ENCODE measurements at regions not wholly inside any gene's neighbourhood (a gene's known extent, or its start where the extent isn't known, plus 50 kb on each side); places are given as distances from the start of the nearest gene placed in this dataset.
"Not testable (repeated sequence)": the region's sequence is repeated elsewhere in the genome, so short reads cannot be mapped to it uniquely, and the experiment has no call there.

GRCh38 chr14:105968291-105968690, 441.9 kb downstream of the TMEM121 start:
- no peaks in the 10 kb centered on the region for H3K9me3 ChIP-seq
- TF ChIP-seq, protein P1, sequence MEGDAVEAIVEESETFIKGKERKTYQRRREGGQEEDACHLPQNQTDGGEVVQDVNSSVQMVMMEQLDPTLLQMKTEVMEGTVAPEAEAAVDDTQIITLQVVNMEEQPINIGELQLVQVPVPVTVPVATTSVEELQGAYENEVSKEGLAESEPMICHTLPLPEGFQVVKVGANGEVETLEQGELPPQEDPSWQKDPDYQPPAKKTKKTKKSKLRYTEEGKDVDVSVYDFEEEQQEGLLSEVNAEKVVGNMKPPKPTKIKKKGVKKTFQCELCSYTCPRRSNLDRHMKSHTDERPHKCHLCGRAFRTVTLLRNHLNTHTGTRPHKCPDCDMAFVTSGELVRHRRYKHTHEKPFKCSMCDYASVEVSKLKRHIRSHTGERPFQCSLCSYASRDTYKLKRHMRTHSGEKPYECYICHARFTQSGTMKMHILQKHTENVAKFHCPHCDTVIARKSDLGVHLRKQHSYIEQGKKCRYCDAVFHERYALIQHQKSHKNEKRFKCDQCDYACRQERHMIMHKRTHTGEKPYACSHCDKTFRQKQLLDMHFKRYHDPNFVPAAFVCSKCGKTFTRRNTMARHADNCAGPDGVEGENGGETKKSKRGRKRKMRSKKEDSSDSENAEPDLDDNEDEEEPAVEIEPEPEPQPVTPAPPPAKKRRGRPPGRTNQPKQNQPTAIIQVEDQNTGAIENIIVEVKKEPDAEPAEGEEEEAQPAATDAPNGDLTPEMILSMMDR (IDR thresholded peaks at IDR 0.05), result no peak
- intact Hi-C loops (cut with DNase I), result no loop called here
- H3K27ac ChIP-seq, result no peak overlapping the region
- DNase-seq, result no peak
- ATAC-seq, result no peak
- H3K27me3 ChIP-seq (ENCODE audit: insufficient read depth in 3 of 3, low read length in 2 of 3), result peaks cover 0 to 2% (median 0%) of the 10 kb centered on the region in 3 donors
- 60 to 79% (median 70%) methylated on average over 11 of the region's 11 CpGs for WGBS, 3 donors
- H3K4me3 ChIP-seq, result no peak overlapping the region
- H3K36me3 ChIP-seq (ENCODE audit: insufficient read depth in 1 of 2, low read depth in 1 of 2), result no peaks in the 10 kb centered on the region
- no peaks in the 10 kb centered on the region for H3K4me1 ChIP-seq

- WGBS, 3 donors, result 57 to 68% (median 59%) methylated on average over 6 of the region's 6 CpGs
- H3K27ac ChIP-seq; H3K4me1 ChIP-seq; H3K36me3 ChIP-seq (ENCODE audit: insufficient read depth in 1 of 2, low read depth in 1 of 2); intact Hi-C loops (cut with DNase I); ATAC-seq; H3K9me3 ChIP-seq; H3K27me3 ChIP-seq (ENCODE audit: insufficient read depth in 3 of 3, low read length in 2 of 3); H3K4me3 ChIP-seq; DNase-seq: not testable (repeated sequence)
Observed at GRCh38 chr14:105969026-105969425, 442.6 kb downstream of the TMEM121 start.

- ATAC-seq; H3K36me3 ChIP-seq (ENCODE audit: insufficient read depth in 1 of 2, low read depth in 1 of 2); H3K27me3 ChIP-seq (ENCODE audit: insufficient read depth in 3 of 3, low read length in 2 of 3); H3K9me3 ChIP-seq; H3K4me3 ChIP-seq; DNase-seq; H3K4me1 ChIP-seq; H3K27ac ChIP-seq; intact Hi-C loops (cut with DNase I): not testable (repeated sequence)
- 84 to 86% (median 85%) methylated on average over 8 of the region's 8 CpGs for WGBS, 3 donors
Observed at GRCh38 chr14:105970821-105971220, 444.4 kb downstream of the TMEM121 start.

- H3K27ac ChIP-seq, result no peak overlapping the region
- H3K36me3 ChIP-seq (ENCODE audit: insufficient read depth in 1 of 2, low read depth in 1 of 2), result no peaks in the 10 kb centered on the region
- no peak overlapping the region for H3K4me3 ChIP-seq
- 82 to 84% (median 84%) methylated on average over 28 to 35 of the region's 35 CpGs for WGBS, 3 donors
- peaks cover 0 to 2% (median 0%) of the 10 kb centered on the region in 3 donors for H3K27me3 ChIP-seq (ENCODE audit: insufficient read depth in 3 of 3, low read length in 2 of 3)
- H3K4me1 ChIP-seq, result no peaks in the 10 kb centered on the region
- intact Hi-C loops (cut with DNase I), result no loop called here
- DNase-seq (no peak), ATAC-seq (no peak)
- TF ChIP-seq, protein P1 (IDR thresholded peaks at IDR 0.05), result no peak
- no peaks in the 10 kb centered on the region for H3K9me3 ChIP-seq
Observed at GRCh38 chr14:105971593-105972500, 445.5 kb downstream of the TMEM121 start.

DNA sequence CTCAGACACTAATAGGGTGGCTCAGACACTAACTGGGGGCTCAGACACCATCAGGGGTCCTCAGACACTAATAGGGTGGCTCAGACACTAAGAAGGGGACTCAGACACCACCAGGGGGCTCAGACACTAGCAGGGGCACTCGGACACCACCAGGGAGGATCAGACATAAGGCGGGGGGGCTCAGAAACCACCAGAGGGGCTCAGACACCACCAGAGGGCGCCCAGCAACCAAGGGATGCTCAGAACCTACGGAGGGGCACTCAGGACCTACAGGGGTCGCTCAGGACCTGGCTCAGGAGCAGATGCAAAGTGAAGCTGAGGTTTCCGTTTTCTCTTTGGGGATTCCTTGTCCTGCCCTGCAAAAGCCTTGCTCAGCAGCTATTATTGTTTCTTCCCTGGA, 448.5 kb downstream of the TMEM121 start:
- H3K4me1 ChIP-seq, result no peaks in the 10 kb centered on the region
- ATAC-seq (no peak), DNase-seq (no peak)
- no peak overlapping the region for H3K27ac ChIP-seq
- no peaks in the 10 kb centered on the region for H3K36me3 ChIP-seq (ENCODE audit: insufficient read depth in 1 of 2, low read depth in 1 of 2)
- WGBS, 3 donors, result 31 to 42% (median 37%) methylated on average over 6 of the region's 6 CpGs
- intact Hi-C loops (cut with DNase I), result no loop called here
- H3K4me3 ChIP-seq, result no peak overlapping the region
- TF ChIP-seq, protein P1 (IDR thresholded peaks at IDR 0.05), result no peak
- no peaks in the 10 kb centered on the region for H3K27me3 ChIP-seq (ENCODE audit: insufficient read depth in 3 of 3, low read length in 2 of 3)
- no peaks in the 10 kb centered on the region for H3K9me3 ChIP-seq
